Coronary artery (tissue), 2 donors: ENCODE measurements at regions not wholly inside any gene's neighbourhood (a gene's known extent, or its start where the extent isn't known, plus 50 kb on each side); places are given as distances from the start of the nearest gene placed in this dataset.

Experiments used
- DNase-seq: peaks from one replicate; pipeline ENCODE4 v3.0.0-alpha.2; 2017; ENCODE audit warnings: low spot score
- H3K27ac ChIP-seq, 2 donors: fragments of 200-600 bp; sonication (generic); one replicate each; pipeline ENCODE4 v1.5.1; 2016 to 2019
- H3K4me3 ChIP-seq: fragments of 200-600 bp; sonication (generic); 2 replicates; pipeline ENCODE4 v1.5.1; 2016; ENCODE audit warnings: mild to moderate bottlenecking, moderate library complexity
- TF ChIP-seq, protein P1 (sequence below): fragments of 200-600 bp; sonication (generic); IDR thresholded peaks from one replicate; pipeline ENCODE4 v1.5.1; 2019; ENCODE audit warnings: antibody characterized with exemption

- TF ChIP-seq, protein P1, sequence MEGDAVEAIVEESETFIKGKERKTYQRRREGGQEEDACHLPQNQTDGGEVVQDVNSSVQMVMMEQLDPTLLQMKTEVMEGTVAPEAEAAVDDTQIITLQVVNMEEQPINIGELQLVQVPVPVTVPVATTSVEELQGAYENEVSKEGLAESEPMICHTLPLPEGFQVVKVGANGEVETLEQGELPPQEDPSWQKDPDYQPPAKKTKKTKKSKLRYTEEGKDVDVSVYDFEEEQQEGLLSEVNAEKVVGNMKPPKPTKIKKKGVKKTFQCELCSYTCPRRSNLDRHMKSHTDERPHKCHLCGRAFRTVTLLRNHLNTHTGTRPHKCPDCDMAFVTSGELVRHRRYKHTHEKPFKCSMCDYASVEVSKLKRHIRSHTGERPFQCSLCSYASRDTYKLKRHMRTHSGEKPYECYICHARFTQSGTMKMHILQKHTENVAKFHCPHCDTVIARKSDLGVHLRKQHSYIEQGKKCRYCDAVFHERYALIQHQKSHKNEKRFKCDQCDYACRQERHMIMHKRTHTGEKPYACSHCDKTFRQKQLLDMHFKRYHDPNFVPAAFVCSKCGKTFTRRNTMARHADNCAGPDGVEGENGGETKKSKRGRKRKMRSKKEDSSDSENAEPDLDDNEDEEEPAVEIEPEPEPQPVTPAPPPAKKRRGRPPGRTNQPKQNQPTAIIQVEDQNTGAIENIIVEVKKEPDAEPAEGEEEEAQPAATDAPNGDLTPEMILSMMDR, result no peak
- H3K27ac ChIP-seq, result no peak overlapping the region
- H3K4me3 ChIP-seq, result no peak overlapping the region
- DNase-seq, result no peak
Measured at GRCh38 chr10:61330669-61331068, 122.5 kb downstream of the TMEM26 start.

DNA sequence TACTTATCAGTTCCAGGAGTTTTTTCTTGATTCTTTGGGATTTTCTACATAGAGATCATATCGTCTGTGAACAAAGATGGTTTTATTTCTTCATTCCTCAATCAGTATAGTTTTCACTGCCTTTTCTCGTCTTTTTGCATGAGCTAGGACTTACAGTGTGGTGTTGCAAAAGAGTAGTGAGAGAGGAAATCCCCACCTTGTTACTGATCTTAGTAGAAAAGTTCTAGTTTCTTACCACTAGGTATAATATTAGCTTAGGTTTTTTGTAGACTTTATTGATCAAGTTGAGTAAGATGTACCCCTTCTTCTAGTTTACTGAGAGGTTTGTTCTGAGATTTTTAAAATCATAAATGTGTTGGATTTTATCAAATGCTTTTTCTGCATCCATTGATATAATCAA is 123.3 kb downstream of the TMEM26 start:
- TF ChIP-seq, protein P1, result no peak
- no peak for DNase-seq
- no peak overlapping the region for H3K27ac ChIP-seq
- no peak overlapping the region for H3K4me3 ChIP-seq

DNA sequence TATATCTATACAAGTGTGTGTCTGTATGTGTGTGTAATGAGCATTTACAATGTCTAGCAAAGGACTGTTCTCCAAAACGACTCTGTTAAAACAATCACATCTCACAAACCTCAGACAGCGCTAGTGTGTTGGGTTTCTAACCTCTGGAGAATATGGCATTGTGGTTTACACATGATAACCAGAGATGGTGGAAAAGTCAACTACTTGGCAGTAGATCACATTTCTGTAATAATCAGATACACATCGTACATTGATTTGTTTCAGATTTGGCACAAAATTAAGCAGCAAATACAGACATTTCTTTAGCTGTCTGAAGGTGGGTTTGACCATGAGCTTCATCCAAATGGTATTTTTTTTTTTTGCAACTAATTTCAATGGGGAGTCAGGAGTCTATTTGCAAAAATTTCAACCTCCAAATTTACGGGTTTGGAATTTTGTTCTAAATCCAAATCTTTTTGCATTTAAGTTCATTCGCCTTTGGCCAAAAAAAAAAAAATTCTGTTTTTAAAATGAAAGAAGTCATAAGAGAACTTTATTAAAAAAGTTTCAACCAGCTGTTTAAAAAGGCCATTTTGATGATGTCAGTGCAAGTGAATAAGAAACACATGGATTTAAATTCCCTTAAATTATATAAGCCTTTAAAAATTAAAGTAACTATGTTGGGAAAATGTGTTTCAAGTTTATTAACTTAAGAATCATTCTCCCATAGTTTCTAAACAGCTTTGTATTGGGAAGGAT is 127.8 kb downstream of the TMEM26 start:
- DNase-seq, result no peak
- TF ChIP-seq, protein P1, result no peak
- no peak overlapping the region for H3K27ac ChIP-seq
- no peak overlapping the region for H3K4me3 ChIP-seq

- TF ChIP-seq, protein P1, result no peak
- Histone ChIP-seq H3K27ac (no peak overlapping the region), H3K4me3 (no peak overlapping the region)
- DNase-seq, result no peak
Measured at GRCh38 chr10:61323726-61324125, 129.5 kb downstream of the TMEM26 start.

- TF ChIP-seq, protein P1, result no peak
- Histone ChIP-seq H3K27ac (no peak overlapping the region), H3K4me3 (no peak overlapping the region)
- no peak for DNase-seq
Measured at GRCh38 chr10:61321041-61321857, 131.9 kb downstream of the TMEM26 start.

DNA sequence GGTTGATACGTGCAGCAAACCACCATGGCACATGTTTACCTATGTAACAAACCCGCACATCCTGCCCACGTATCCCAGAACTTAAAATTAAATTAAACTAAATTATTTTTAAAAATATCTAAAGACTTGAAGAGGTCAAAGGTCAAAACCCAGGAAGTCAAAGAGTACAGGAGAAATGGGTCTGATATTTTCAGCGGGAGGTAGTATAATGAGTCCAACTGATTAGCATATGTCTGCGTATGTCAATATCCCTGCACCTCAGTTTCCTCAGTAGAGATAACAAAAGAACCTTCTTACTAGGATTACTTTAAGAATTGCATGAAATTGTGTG is 133.0 kb downstream of the TMEM26 start:
- Histone ChIP-seq H3K4me3 (no peak overlapping the region), H3K27ac (no peak overlapping the region)
- TF ChIP-seq, protein P1, result no peak
- DNase-seq, result no peak
